T-helper 22 cell (primary cell): ENCODE measurements at regions not wholly inside any gene's neighbourhood (a gene's known extent, or its start where the extent isn't known, plus 50 kb on each side); places are given as distances from the start of the nearest gene placed in this dataset.
"Not testable (repeated sequence)": the region's sequence is repeated elsewhere in the genome, so short reads cannot be mapped to it uniquely, and the experiment has no call there.

ENCODE experiments used
- DNase-seq: peaks from one replicate; pipeline ENCODE4 v3.0.0-alpha.2; 2020; ENCODE audit warnings: low read depth

DNA sequence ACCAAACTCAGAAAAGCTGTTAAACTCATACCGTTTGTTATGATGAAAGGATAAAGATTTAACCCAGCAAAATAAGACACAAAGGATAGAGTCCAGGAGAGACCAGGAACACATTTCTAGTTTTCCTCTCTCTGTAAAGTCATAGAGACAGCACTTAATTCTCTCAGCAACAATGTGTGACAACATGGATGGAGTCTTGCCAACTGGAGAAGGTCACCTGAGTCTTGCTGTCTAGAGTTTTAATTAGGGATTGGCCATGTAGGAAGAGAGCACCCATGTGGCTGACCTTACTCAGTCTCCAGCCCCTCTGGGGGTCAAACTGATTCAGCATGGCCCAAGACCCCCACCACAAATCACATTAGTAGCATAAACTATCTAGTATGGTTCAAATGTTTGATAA lies 151.0 kb upstream of the ATF7IP start:
- no peak for DNase-seq

DNA sequence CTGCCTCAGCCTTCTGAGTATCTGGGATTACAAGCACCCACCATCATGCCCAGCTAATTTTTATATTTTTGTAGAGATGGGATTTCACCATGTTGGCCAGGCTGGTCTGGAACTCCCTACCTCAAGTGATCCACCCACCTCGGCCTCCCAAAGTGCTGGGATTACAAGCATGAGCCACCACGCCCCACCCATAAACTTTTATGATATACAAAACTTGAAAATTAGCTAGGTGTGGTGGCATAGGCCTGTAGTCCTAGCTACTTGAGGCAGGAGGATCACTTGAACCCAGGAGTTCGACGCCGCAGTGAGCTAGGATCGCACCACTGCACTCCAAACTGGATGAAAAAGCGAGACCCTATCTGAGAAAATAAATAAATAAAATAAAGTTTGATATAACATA lies 149.5 kb upstream of the ATF7IP start:
- not testable (repeated sequence) for DNase-seq

DNA sequence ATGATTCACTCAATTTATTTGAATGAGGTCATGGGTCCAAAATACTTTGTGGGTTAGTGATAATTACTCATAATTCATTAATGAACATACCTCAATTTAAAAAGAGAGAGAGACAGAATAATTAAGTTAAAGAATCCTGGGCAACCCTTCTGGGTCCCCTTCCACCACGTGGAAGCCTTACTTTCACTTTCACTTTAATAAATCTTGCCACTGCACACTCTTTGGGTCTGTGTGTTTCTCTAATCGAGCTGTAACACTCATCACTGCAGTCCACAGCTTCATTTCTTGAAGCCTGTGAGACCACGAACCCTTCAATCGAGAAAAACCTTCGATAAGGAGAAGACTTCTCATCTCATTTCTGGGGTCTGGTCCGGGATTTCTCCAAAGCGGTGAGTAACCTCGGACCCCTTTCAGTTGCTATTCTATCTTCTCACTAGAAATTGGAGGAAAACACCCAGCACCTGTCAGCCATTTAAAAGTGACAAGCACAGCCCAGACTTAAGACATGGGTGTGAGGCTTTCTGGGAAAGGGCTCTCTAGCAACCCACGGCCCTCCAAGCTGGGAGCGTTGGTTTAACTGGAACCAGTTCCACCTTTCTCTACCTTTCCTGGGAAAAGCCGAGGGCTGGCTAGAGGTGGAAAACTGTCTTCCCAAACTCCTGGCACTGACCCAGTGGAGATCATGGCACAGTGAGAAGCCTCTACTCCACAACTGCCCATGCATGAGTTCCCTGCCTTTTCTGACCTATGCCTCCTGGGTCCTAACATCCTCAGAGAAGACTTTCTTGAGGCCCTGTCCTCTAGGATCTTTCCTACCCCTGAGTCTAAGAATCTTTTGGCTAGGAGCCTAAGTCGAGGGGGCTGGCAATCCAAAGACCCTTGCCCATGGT lies 148.8 kb upstream of the ATF7IP start:
- DNase-seq: no peak

DNA sequence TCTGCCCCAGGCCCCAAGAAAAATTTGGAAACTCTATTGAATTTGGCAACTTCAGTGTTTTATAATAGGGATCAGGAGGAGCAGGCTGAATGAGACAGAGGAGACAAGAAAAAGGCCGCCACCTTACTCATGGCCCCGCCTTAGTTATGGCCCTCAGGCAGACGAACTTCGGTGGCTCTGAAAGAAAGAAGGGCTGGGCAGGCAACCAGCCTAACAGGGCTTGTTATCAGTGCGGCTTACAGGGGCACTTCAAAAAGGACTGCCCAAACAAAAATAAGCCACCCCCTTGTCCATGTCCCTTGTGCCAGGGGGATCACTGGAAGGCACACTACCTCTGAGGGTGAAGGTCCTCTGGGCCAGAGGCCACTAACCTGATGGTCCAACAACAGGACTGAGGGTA lies 146.3 kb upstream of the ATF7IP start:
- no peak for DNase-seq

DNA sequence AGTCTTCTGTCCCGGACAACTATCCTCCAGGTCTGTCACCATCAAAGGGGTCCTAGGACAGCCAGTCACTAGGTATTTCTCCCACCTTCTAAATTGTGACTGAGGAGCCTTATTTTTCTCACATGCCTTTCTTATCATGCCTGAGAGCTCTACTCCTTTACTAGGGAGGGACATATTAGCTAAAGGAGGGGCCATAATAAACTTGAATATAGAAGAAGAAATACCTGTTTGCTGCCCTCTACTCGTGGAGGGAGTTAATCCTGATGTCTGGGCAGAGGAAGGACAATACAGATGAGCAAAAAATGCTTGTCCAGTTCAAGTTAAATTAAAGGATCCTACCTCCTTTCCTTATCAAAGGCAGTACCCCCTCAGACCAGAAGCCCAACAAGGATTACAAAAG lies 145.8 kb upstream of the ATF7IP start:
- DNase-seq: not testable (repeated sequence)

DNA sequence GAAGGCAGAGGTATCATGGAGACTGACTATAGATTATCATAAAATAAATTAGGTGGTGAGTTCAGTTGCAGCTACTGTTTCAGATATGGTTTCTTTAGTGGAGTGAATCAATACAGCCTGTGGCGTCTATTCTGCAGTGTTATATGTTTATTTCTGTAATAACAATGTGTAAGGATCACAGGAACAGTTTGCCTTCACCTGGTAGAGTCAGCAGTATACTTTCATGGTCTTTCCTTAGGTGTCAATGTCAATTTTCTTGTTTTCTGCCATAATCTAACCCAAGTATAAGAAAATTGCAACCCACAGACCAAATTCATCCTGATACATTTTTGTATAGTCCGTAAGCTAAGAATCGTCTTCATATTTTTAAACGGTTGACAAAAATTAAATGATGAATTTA lies 140.4 kb upstream of the ATF7IP start:
- no peak for DNase-seq

DNA sequence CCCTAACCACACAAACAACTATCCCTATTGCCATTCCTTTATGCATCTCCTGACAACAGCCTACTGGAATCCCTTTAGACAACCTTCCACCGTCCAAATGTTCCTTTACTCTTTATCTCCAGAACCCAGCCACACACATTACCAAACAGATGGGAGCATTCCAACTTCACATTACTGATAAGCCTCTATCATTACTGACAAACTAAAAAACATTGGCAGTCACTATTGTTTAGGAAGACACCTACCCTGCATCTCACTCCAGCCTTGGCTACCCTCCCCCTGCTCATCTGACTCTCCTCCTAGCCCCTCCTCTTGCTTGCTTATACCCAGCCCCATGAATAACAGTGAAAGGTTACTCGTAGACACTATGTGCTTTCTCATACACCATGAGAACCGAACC lies 130.3 kb upstream of the ATF7IP start:
- DNase-seq: not testable (repeated sequence)

DNA sequence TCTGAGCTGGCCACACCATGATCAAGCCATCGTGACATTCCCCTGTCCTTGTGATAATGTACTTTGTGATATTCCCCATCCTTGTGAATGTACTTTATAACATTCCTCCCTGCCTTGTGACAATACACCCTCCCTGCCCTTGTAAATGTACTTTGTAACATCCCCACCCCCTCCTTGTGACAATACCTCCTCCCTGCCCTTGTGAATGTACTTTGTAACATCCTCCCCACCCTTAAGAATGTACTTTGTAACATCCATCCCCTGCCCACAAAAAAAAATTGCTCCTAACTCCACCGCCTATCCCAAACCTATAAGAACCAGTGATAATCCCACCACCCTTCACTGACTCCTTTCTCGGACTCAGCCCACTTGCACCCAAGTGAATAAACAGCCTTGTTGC lies 128.8 kb upstream of the ATF7IP start:
- not testable (repeated sequence) for DNase-seq

DNA sequence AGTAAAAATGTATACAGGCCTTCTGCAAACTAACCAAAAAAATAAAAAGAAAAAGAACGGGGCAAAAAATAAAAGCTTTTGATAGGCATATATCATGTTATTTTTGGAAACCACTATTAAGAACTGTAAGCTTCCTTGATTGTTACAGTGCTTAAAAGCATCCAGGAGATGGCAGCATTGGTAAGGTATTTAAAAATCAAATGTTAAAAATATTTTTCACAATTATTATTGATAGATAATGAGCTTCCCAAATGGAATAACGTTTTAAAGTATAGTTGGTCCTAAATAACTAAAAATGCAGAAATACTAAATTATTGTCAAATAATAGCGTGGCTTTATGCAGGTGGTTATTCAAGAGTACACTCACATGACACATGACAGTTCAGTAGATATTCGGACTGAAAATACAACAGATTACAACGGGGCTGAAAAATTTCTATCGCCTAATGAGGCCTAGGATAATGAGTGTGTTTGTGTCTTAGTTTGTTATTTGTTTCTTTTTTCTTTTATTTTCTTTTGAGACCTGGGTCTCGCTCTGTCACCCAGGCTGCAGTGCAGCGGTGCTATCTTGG lies 127.2 kb upstream of the ATF7IP start:
- no peak for DNase-seq

DNA sequence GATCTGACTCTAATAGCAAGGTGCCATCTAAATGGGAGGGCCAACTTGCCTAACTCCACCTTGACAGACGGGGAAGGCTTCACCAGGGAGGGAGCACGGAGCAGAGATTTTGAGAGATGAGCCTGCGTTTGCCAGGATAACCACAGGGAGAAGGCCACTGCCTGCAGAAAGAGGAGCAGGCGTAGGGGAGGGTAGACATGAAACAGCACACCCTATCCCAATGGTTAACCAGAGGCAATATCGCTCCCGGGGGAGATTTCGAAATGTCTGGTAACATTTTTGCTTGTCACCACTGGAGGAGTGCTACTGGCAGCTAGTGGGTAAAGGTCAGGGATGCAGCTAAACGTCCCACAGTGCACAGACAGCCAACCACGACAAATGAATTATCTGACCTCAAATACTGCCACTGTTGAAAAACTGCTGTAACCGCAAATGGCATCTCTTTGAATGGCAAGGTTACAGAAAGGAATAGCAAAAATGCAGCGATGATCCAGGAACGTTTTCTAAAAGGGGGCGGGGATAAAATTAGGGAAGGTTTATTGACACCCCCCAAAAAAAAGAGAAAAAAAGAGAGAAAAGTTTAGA lies 126.0 kb upstream of the ATF7IP start:
- DNase-seq: no peak

DNA sequence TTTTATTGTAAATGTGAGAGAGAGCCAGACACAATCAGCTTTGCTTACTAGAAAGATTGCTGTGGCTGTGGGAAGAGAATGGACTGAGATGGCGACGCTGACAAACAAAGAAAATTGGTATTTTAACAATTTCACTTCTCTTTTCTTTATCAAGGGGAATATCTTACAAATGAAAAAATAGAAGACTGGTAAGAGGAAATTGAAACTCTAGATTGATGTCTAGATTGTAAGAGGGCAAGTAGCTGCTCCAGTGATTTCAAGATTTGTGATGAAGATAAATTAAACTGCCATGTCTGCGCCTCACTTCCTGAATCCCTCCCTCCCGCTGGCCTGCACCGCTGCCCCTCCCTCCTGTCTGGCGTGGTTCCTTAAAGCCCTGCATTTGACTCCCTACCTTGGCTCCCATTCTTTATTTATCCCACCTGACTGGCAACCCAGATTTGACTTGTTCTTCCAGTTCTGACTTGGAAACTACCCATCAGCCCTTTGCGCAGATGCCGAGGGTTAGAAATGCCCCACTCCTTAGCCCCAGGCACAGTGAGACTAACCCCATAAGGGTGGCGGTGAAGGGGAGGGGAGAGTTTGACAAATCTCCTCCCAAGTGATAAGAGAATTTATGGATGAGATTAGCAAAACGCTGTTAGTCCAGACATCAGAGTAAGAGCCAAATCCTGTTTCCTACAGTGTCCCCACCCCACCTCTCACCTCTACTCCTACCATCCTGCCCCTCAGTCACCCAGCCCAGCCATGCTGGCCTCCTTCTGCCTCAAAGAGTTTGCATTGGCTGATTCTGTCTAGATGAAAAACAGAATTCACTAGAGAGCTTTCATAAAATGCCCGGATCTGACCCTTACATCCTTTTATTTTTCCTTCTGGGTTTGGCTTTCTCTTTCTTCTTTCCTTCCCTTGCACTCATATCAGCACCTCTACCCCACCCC lies 125.3 kb upstream of the ATF7IP start:
- DNase-seq: no peak

DNA sequence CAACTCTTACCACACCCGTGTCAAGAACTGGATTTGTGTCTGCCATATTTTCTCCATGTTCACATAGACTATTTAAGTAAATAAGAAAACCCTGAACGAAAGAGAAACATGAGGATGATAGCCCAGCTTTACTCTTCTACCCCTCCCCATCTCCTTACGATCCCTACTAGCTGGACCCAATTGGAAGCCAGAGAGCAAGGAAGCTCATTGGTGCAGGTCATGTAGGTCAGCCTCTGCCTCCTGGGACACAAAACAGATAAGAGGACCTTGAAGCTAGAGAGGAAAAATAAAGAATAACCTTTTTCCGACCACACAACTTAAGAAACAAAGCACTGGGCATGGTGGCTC lies 124.6 kb upstream of the ATF7IP start:
- DNase-seq: no peak

DNA sequence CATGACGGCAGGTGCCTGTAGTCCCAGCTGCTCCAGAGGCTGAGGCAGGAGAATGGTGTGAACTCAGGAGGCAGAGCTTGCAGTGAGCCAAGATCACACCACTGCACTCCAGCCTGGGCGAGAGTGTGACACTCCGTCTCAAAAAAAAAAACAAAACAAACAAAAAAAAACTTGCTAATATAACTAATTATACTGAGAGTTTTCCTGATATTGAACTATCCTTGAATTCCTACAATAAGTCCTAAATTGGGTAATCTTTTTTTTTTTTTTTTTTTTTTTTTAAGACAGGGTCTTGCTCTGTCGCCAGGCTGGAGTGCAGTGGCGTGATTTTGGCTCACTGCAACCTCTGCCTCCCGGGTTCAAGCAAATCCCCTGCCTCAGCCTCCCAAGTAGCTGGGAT lies 122.7 kb upstream of the ATF7IP start:
- not testable (repeated sequence) for DNase-seq

DNA sequence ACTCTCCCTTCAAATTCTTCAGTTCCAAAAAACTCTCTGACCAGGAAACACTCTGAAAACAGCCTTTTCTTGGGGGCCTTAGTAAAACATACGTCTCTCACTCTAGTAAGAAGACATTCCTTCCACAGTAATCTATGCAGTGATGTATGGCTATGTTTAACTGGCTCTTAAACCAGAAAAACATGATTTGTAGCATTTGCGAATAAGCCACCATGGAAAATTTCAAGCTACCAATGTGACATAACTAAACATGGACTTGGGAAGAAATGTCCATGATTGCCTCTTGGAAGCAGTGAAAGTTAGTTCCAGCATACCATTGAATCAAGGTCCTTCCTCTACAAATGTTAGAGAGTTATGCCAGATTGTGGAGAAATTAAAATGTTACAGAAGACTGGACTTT lies 121.5 kb upstream of the ATF7IP start:
- no peak for DNase-seq

DNA sequence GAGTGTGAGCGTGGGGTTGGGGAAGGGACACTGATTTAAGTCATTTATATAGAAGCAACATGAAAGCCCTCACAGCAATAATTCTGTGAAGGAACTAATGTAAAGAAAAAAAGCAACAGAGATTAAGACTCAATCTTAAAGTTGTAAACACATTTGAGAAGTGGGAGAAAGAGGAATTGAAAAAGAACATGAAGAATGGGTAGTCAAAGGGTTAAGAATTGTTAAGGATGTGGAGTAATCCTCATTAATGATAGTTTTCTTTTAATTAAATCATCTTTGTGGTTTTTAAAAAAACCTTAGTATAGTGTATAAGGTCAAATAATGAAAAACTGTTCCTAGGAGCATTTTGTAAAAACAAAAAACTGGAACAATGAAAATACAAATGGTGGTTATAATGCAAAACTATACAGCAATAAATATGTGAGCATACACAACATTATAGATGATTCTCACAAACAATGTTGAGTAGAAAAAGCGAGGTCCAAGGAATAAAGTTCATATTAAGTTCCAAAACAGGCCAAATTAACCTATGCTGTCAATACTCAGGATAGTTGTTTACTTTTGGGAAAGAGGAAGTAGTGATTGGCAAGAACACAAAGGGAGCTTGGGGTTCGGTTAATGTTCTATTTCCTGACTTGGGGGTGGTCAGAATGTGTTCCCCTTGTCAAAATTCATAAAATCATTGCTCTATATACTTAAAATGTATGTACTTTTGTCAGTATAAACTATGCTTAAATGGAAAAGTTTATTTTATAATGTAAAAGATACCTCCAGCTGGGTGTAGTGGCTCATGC lies 120.4 kb upstream of the ATF7IP start:
- DNase-seq: no peak

DNA sequence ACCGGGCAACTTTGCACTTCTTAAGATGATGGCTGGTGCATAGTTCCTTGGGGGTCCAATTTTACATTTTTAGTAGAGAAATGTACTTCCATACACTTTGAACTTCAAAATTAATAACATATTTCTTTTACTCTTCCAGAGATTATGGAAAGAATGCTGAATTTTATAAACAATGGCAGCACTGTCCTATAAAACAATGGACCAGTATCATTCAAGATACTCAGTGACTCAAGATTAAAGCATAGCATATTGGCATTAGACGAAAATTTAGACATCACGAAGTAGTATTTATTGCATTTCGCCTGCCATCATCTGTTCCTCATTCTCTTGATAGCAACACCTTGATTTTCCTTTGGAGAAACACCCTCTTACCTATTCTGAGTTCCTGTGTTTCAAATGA lies 118.3 kb upstream of the ATF7IP start:
- DNase-seq: no peak

DNA sequence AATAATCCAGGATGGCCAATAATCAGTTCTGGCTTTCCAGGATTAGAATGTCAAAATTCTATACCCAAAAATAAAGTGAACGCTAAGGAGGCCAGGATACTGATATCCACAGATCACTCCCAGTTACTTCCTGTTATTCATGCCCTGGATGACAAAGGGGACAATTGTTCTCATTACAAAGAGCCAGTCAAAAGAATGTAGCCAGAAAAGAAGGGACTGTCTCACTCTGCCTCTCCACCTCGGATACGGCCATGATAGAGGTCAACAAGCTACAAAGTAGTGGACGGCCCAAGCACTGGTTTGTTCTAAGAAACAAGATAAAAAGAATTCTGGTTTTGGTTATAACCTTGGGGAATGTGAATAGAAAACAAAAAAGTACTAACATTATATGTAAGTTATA lies 116.1 kb upstream of the ATF7IP start:
- no peak for DNase-seq

DNA sequence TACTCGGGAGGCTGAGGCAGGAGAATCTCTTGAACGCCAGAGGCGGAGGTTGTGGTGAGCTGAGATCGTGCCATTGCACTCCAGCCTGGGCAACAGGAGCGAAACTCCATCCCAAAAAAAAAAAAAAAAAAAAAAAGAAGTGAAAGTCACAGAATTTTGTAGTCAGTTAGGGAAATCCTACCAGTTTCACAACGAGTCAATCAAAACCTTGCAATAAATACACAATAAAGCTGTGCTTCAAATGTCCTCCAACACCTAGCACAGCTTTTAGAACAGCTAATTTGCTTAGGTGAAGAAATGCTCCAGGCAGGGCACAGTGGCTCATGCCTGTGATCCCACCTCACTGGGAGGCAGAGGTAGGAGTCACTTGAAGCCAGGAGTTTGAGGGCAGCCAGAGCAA lies 112.8 kb upstream of the ATF7IP start:
- no peak for DNase-seq

DNA sequence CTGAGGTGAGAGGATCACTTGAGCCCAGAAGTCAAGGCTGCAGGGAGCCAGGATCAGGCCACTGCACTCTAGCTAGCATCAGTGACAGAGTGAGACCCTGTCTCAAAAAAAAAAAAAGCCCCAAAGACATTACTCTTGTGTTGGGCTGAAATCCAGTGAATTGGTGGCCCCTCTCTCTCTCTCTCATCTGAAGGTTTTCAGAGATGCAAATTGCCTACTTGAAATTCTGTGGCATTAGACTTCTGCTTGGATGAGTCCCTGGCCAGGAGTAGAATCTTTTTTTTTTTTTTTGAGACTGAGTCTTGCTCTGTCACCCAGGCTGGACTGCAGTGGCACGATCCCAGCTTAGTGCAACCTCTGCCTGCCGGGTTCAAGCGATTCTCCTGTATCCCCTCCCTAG lies 112.0 kb upstream of the ATF7IP start:
- DNase-seq: no peak

DNA sequence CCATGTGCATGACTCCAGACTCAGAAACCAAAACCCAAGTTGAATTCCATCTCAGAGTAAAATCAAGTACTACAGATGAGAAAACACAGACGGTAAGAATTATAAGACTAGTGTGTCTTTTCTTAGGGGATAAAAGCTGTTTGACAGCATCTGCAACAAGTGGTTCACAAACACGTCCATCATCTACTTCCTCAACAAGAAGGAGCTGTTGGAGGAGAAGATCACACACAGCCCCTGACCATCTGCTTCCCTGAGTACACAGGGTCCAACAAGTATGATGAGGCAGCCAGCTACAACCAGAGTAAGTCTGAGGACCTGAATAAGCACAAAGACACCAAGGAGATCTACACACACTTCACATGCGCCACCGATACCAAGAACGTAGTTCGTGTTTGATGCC lies 110.7 kb upstream of the ATF7IP start:
- DNase-seq: no peak

DNA sequence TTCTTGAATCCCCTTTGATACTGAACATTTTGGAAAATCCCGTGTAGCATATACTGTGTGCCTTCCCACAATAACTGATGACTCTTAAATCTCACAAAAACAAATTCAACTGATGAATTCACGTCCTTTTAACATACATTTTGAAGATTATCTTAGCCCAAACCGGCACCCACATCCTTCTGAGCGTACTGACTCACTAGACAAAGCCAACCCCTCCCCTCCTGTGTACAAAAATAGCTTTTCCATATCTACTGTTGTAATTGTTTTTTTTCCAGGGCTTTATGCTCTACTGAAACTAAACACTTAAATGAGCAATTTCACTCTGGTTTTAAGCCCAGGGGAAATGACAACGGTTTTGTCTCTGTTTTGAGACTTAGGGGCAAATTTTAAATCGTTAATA lies 109.4 kb upstream of the ATF7IP start:
- DNase-seq: peak; percentile 58
